Mesendoderm (in vitro differentiated cells): ENCODE measurements at regions not wholly inside any gene's neighbourhood (a gene's known extent, or its start where the extent isn't known, plus 50 kb on each side); places are given as distances from the start of the nearest gene placed in this dataset.

Experiments
- DNase-seq: peaks from one replicate; pipeline ENCODE4 v3.0.0; 2013
- H2AK5ac ChIP-seq: 2 replicates; pipeline ENCODE4 v1.6.1; 2013; ENCODE audit warnings: low read length, inconsistent platforms
- H2BK120ac ChIP-seq: 2 replicates; pipeline ENCODE4 v1.6.1; 2013; ENCODE audit warnings: low read depth, mild to moderate bottlenecking, low read length, moderate library complexity, mixed read lengths
- H2BK15ac ChIP-seq: replicated peaks from 2 replicates; pipeline ENCODE4 v1.6.1; 2013; ENCODE audit warnings: low read depth, mild to moderate bottlenecking, moderate library complexity
- H2BK5ac ChIP-seq: 2 replicates; pipeline ENCODE4 v1.6.1; 2013; ENCODE audit warnings: low read length, inconsistent platforms
- H3K18ac ChIP-seq: 2 replicates; pipeline ENCODE4 v1.6.1; 2013; ENCODE audit warnings: mild to moderate bottlenecking, low read length, mixed read lengths
- H3K23ac ChIP-seq: one replicate; pipeline ENCODE4 v1.6.1; 2013; ENCODE audit warnings: low read length
- H3K27ac ChIP-seq: 2 replicates; pipeline ENCODE4 v1.5.1; 2013; ENCODE audit warnings: low read depth, mild to moderate bottlenecking, inconsistent platforms, low read length, moderate library complexity
- H3K27me3 ChIP-seq: 2 replicates; pipeline ENCODE4 v1.6.1; 2013; ENCODE audit warnings: low read length, control low read depth, mild to moderate bottlenecking, inconsistent platforms; ENCODE audit not compliant: insufficient read depth, poor library complexity
- H3K36me3 ChIP-seq: 2 replicates; pipeline ENCODE4 v1.6.1; 2013; ENCODE audit warnings: low read length, inconsistent platforms; ENCODE audit not compliant: control insufficient read depth, insufficient read depth
- H3K4ac ChIP-seq: one replicate; pipeline ENCODE4 v1.6.1; 2013; ENCODE audit warnings: low read depth, mild to moderate bottlenecking, low read length, moderate library complexity
- H3K4me1 ChIP-seq: 2 replicates; pipeline ENCODE4 v1.6.1; 2013; ENCODE audit warnings: low read depth, low read length, inconsistent platforms; ENCODE audit not compliant: control insufficient read depth
- H3K4me2 ChIP-seq: 2 replicates; pipeline ENCODE4 v1.6.1; 2013; ENCODE audit warnings: low read length
- H3K4me3 ChIP-seq: 2 replicates; pipeline ENCODE4 v1.5.1; 2013; ENCODE audit warnings: mild to moderate bottlenecking, low read length
- H3K56ac ChIP-seq: one replicate; pipeline ENCODE4 v1.6.1; 2013; ENCODE audit warnings: low read length
- H3K79me1 ChIP-seq: 2 replicates; pipeline ENCODE4 v1.6.1; 2013; ENCODE audit warnings: low read length, inconsistent platforms
- H3K79me2 ChIP-seq: 2 replicates; pipeline ENCODE4 v1.6.1; 2013; ENCODE audit warnings: mild to moderate bottlenecking, low read length; ENCODE audit not compliant: control insufficient read depth, insufficient read depth
- H3K9ac ChIP-seq: 2 replicates; pipeline ENCODE4 v1.6.1; 2013; ENCODE audit warnings: low read length, inconsistent platforms
- H4K5ac ChIP-seq: one replicate; pipeline ENCODE4 v1.6.1; 2013; ENCODE audit warnings: low read length
- H4K8ac ChIP-seq: one replicate; pipeline ENCODE4 v1.6.1; 2013; ENCODE audit warnings: low read depth, mild to moderate bottlenecking, control low read depth, low read length, moderate library complexity
- WGBS: extraction: QIAGEN DNeasy Blood & Tissue Kit; methylation state at CpG from one replicate; pipeline ENCODE4 v1.1.7; 2013; ENCODE audit warnings: low lambda C conversion rate, missing lambda C conversion rate; ENCODE audit not compliant: insufficient coverage; ENCODE audit errors: extremely low coverage; 5-methylcytosine and 5-hydroxymethylcytosine counted together

DNA sequence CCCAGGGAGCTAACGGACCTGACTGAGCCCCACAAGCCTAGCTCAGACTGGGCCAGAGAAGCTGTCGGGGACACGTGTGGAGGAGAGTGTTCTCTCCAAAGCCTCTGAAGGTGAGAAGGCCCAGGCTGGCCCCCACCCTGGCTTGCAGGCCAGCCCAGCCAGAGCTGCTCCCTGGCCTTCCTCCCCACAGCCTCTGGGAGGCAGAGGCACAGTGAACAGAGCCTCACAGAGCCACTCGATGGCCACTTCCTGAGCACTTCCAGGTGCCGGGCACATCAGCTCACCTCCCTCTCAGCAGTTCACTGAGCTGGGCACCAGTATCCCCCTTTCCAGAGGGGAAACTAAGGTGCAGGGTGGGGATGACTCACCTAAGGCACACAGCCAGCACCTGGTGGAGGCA, 109.4 kb upstream of the LINGO1 start:
- H2BK120ac ChIP-seq: no peak overlapping the region
- no peak overlapping the region for H4K8ac ChIP-seq
- H3K56ac ChIP-seq: no peak overlapping the region
- H3K79me2 ChIP-seq: no peaks in the 10 kb centered on the region
- no peak overlapping the region for H2BK5ac ChIP-seq
- DNase-seq: no peak
- H3K4ac ChIP-seq: no peak overlapping the region
- no peak overlapping the region for H3K18ac ChIP-seq
- no peaks in the 10 kb centered on the region for H3K27me3 ChIP-seq
- H2BK15ac ChIP-seq: no peak overlapping the region
- no CpG with 5 or more reads among the region's 5 CpGs for WGBS
- H2AK5ac ChIP-seq: no peak overlapping the region
- no peak overlapping the region for H3K9ac ChIP-seq
- H4K5ac ChIP-seq: no peak overlapping the region
- no peak overlapping the region for H3K4me2 ChIP-seq
- no peaks in the 10 kb centered on the region for H3K79me1 ChIP-seq
- no peak overlapping the region for H3K4me3 ChIP-seq
- no peak overlapping the region for H3K27ac ChIP-seq
- H3K23ac ChIP-seq: no peak overlapping the region
- no peaks in the 10 kb centered on the region for H3K4me1 ChIP-seq
- H3K36me3 ChIP-seq: no peaks in the 10 kb centered on the region

DNA sequence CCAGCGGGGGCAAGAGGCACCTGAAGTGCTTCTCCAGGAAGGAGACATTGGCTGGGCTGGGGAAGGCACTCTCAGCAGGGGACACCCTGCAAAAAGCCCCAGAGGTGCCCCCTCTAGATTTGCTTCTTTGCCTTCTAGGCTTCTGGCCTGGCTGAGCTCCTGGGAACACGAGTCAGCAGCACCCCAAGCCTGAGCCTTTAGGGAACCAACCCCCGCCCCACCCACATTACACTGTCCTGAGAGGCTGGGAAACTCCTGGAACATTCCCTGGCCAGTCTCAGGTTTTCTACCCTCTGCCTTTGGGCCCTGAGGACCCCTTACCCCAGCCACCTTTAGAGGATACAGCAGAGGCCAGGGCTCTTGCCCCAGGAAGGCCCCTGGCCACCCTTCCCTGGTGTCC, 108.4 kb upstream of the LINGO1 start:
- Histone ChIP-seq H3K79me1 (no peaks in the 10 kb centered on the region), H3K9ac (no peak overlapping the region), H2BK15ac (no peak overlapping the region), H4K8ac (no peak overlapping the region), H3K27ac (no peak overlapping the region), H3K36me3 (no peaks in the 10 kb centered on the region), H2BK5ac (no peak overlapping the region), H2BK120ac (no peak overlapping the region), H3K23ac (no peak overlapping the region), H3K56ac (no peak overlapping the region), H2AK5ac (no peak overlapping the region), H3K79me2 (no peaks in the 10 kb centered on the region), H3K4ac (no peak overlapping the region), H3K4me1 (no peaks in the 10 kb centered on the region), H3K4me3 (no peak overlapping the region), H3K18ac (no peak overlapping the region), H3K4me2 (no peak overlapping the region), H4K5ac (no peak overlapping the region), H3K27me3 (no peaks in the 10 kb centered on the region)
- no peak for DNase-seq
- WGBS: no CpG with 5 or more reads among the region's 3 CpGs

DNA sequence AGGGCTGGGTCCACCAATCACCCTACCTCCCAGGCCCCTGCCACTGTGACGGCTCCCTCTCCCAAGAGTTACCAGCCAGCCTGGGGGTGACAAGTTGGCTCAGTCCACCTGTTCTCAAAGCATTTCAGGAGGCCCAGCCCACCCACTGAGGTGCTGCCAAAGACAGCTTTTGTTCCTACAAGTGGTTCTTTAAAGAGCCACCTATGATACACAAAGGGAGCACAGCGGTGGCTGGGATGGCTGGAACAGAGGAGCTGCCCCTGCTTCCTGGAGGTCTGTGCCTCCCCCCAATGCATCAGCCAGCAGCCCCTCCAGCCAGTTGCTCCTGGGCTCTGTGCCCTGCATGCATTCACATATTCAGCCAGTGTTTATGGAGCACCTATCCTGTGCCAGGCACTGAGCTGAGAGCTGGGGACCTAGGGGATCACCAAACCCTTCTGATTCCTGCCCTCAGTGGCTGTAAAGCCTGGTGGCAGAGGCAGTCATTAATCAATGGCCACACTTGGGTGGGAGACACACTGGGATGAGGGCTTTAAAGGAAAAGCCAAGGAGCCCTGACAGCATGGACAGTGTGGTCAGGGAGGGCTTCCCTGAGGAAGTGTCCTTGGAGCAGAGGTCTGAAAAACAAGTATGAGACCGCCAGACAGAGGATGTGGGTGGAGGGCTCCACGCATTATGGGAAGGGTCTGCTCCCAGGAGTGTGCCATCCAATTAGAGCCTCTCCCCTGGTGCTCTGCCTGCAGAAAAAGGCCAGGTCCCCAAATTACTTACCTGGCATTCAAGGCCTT, 107.1 kb upstream of the LINGO1 start:
- DNase-seq: no peak
- Histone ChIP-seq H3K18ac (no peak overlapping the region), H3K27me3 (no peaks in the 10 kb centered on the region)

DNA sequence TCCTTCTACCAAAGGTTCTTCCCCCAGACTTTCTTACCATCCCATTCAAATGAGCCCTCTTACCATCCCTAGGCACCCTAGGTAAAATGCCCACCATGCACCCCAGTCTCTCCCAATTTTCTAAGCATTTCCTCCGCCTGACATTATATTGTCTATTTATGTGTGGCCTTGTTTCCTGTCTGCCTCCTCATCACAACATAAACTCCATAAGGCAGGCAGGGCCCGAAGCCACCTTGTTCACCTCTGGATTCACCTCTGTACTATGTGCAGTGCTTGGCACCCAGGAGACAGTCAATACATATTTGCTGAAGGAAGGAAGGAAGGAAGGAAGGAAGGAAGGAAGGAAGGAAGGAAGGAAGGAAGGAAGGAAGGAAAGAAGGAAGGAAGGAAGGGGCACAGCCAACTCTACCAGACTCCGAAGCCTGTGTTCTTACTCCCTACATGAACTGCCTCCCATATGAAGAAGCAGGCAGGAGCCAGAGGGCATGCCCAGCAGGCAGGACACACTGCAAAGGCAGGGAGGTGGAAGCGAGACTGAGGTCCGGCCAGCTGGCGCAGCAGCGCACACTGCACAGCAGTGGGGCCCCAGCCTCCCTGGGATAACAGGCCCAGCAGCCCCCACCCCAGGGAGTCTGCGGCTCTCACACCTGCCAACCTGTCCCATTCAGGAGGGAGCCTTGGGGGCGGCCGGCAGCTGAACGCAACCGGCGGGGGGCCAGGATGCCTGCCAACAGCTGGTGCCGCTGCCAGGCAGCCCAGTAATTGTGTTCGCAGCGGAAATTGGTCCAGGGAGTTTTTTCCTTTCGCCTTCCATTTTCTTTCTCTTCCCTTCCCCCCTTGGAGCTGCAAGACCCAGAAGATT, 106.0 kb upstream of the LINGO1 start:
- no peak overlapping the region for H2BK5ac ChIP-seq
- H3K18ac ChIP-seq: no peak overlapping the region
- no peak overlapping the region for H3K56ac ChIP-seq
- no peaks in the 10 kb centered on the region for H3K79me1 ChIP-seq
- H3K27ac ChIP-seq: no peak overlapping the region
- no peaks in the 10 kb centered on the region for H3K79me2 ChIP-seq
- no peaks in the 10 kb centered on the region for H3K27me3 ChIP-seq
- no peak overlapping the region for H4K5ac ChIP-seq
- no peak overlapping the region for H2BK120ac ChIP-seq
- DNase-seq: no peak
- H2BK15ac ChIP-seq: no peak overlapping the region
- no peak overlapping the region for H3K9ac ChIP-seq
- no peak overlapping the region for H3K4ac ChIP-seq
- no peak overlapping the region for H3K4me3 ChIP-seq
- no peak overlapping the region for H2AK5ac ChIP-seq
- no peak overlapping the region for H3K4me2 ChIP-seq
- H3K23ac ChIP-seq: no peak overlapping the region
- no CpG with 5 or more reads among the region's 17 CpGs for WGBS
- no peaks in the 10 kb centered on the region for H3K4me1 ChIP-seq
- no peak overlapping the region for H4K8ac ChIP-seq
- H3K36me3 ChIP-seq: no peaks in the 10 kb centered on the region

More for the DNA sequence above, 107.1 kb upstream of the LINGO1 start:
- Histone ChIP-seq H3K4ac (no peak overlapping the region), H4K8ac (no peak overlapping the region), H3K4me2 (no peak overlapping the region), H3K27ac (no peak overlapping the region), H3K79me1 (no peaks in the 10 kb centered on the region), H2AK5ac (no peak overlapping the region), H3K4me1 (no peaks in the 10 kb centered on the region), H3K9ac (no peak overlapping the region), H4K5ac (no peak overlapping the region), H3K4me3 (no peak overlapping the region), H2BK120ac (no peak overlapping the region), H2BK5ac (no peak overlapping the region), H3K23ac (no peak overlapping the region), H3K36me3 (no peaks in the 10 kb centered on the region), H2BK15ac (no peak overlapping the region), H3K56ac (no peak overlapping the region), H3K79me2 (no peaks in the 10 kb centered on the region)
- WGBS: no CpG with 5 or more reads among the region's 4 CpGs

DNA sequence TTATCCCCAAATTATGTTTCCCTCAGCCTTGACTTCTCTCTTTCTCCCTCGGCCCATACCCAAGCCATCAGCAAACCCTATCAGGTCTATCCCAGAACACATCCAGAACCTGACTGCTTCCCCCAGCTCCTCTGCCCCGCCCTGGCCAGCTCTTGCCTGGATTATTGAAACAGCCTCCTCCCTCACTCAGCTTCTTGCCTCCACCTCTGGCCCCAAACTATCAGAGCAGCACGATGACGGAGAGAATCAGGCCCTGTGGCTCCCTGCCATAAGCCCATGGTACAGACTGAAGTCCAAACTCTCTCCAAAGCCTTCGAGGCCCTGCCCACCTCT, 105.3 kb upstream of the LINGO1 start:
- Histone ChIP-seq H3K9ac (no peak overlapping the region), H3K27ac (no peak overlapping the region), H3K27me3 (no peaks in the 10 kb centered on the region), H4K5ac (no peak overlapping the region), H3K79me2 (no peaks in the 10 kb centered on the region), H3K4me3 (no peak overlapping the region), H2BK5ac (no peak overlapping the region), H4K8ac (no peak overlapping the region), H2BK120ac (no peak overlapping the region), H3K36me3 (no peaks in the 10 kb centered on the region), H3K56ac (no peak overlapping the region), H3K23ac (no peak overlapping the region), H3K18ac (no peak overlapping the region), H2AK5ac (no peak overlapping the region), H2BK15ac (no peak overlapping the region), H3K4me2 (no peak overlapping the region), H3K4me1 (no peaks in the 10 kb centered on the region), H3K4ac (no peak overlapping the region), H3K79me1 (no peaks in the 10 kb centered on the region)
- no CpG with 5 or more reads among the region's 5 CpGs for WGBS
- DNase-seq: no peak
